Prostate gland (tissue), 2 donors: ENCODE measurements at regions not wholly inside any gene's neighbourhood (a gene's known extent, or its start where the extent isn't known, plus 50 kb on each side); places are given as distances from the start of the nearest gene placed in this dataset.

Source experiments
- CTCF ChIP-seq, 4 experiments: fragments of 200-600 bp in 2 of 4; fragments of 450-650 bp in 2 of 4; sonication (generic) in 2 of 4; IDR thresholded peaks; 1 replicate in 3 of 4; 2 replicates in 1 of 4; pipeline ENCODE4 v1.5.1; 2016 to 2019; ENCODE audit warnings: antibody characterized with exemption in 4 of 4, mild to moderate bottlenecking in 2 of 4, moderate library complexity in 2 of 4
- POLR2AphosphoS5 ChIP-seq: sonication (generic); formaldehyde crosslinking; IDR thresholded peaks from one replicate; pipeline ENCODE4 v1.6.1; 2017; ENCODE audit warnings: antibody characterized with exemption

GRCh38 chr5:53785924-53786323 lies 225.5 kb downstream of the NDUFS4 start:
- TF ChIP-seq CTCF (IDR thresholded peaks at IDR 0.05), result no peak
- TF ChIP-seq POLR2AphosphoS5, result no peak
